HCT116 (cell line): ENCODE measurements at regions not wholly inside any gene's neighbourhood (a gene's known extent, or its start where the extent isn't known, plus 50 kb on each side); places are given as distances from the start of the nearest gene placed in this dataset.

ENCODE experiments used
- ATAC-seq: fragments of 200-7000 bp; cut with Tn5 transposase; 2 replicates; pipeline ENCODE4 v1.9.1; 2020; ENCODE audit warnings: mild to moderate bottlenecking, moderate library complexity
- BruUV-seq: library from RNA; stranded (reverse); fragments of 400-500 nt; replicated peaks from 2 replicates; lab custom pipeline; 2021; lab: Mats Ljungman, UMichigan
- CTCF ChIA-PET: fragments of 300-600 bp; sonication (Branson Sonifier 250); formaldehyde crosslinking; loops from one replicate; lab custom pipeline; 2021; ENCODE audit warnings: antibody characterized with exemption; lab: Charles Lee
- POLR2A ChIA-PET: fragments of 300-600, 350-600 bp; sonication (Branson Sonifier 250); formaldehyde crosslinking; loops from one replicate; lab custom pipeline; 2021; ENCODE audit warnings: antibody characterized with exemption; lab: Charles Lee
- RAD21 ChIA-PET, 2 experiments: fragments of 300-600 bp; sonication (Branson Sonifier 250); formaldehyde crosslinking; loops; one replicate each; lab custom pipeline; 2023; ENCODE audit warnings: low total read pairs in 2 of 2; ENCODE audit not compliant: uncharacterized antibody in 2 of 2, unreplicated experiment in 2 of 2, low non-redundant PET in 1 of 2; lab: Charles Lee
- DNase-seq: peaks from one replicate; pipeline ENCODE4 v3.0.0-alpha.2; 2010; ENCODE audit warnings: low read depth, low spot score
- H2AFZ ChIP-seq: fragments of 200-600 bp; shearing (Covaris generic), sonication (generic); 2 replicates; pipeline ENCODE4 v1.6.1; 2017; ENCODE audit warnings: low read depth, mixed run types, mixed read lengths, antibody characterized with exemption, low read length; ENCODE audit not compliant: poor library complexity, severe bottlenecking
- H3K27ac ChIP-seq: 2 replicates; pipeline ENCODE4 v1.5.1; 2012; ENCODE audit warnings: low read depth, low read length
- H3K27me3 ChIP-seq: fragments of 200-600 bp; sonication (generic); 2 replicates; pipeline ENCODE4 v1.6.1; 2016; ENCODE audit warnings: mixed run types, low read length, mixed read lengths; ENCODE audit not compliant: insufficient read depth
- H3K36me3 ChIP-seq, 2 experiments: fragments of 200-500 bp in 1 of 2; fragments of 200-600 bp in 1 of 2; sonication (Bioruptor generic) in 1 of 2; sonication (generic) in 1 of 2; 2 replicates each; pipeline versions ENCODE4 v1.5.1 to v1.6.1; 2014 to 2016; ENCODE audit warnings: low read length in 2 of 2, inconsistent platforms in 1 of 2, mixed read lengths in 1 of 2, mixed run types in 1 of 2; ENCODE audit not compliant: insufficient read depth in 2 of 2, control insufficient read depth in 1 of 2
- H3K4me1 ChIP-seq, 2 experiments: fragments of 200-600 bp in 1 of 2; sonication (generic) in 1 of 2; 2 replicates each; pipeline versions ENCODE4 v1.5.1 to v1.6.1; 2012 to 2017; ENCODE audit warnings: low read length in 2 of 2, inconsistent platforms in 1 of 2, mild to moderate bottlenecking in 1 of 2, mixed read lengths in 1 of 2, mixed run types in 1 of 2, moderate library complexity in 1 of 2; ENCODE audit not compliant: insufficient read depth in 2 of 2, control insufficient read depth in 1 of 2
- H3K4me2 ChIP-seq: fragments of 200-600 bp; sonication (generic); 2 replicates; pipeline ENCODE4 v1.6.1; 2017; ENCODE audit warnings: mixed run types, low read length, mixed read lengths
- H3K4me3 ChIP-seq, 2 experiments: fragments of 200-600 bp in 1 of 2; sonication (generic) in 1 of 2; replicated peaks in 1 of 2; 2 replicates each; pipeline ENCODE4 v1.5.1; 2011 to 2016; ENCODE audit warnings: low read length in 2 of 2, control low read depth in 1 of 2, low read depth in 1 of 2, mild to moderate bottlenecking in 1 of 2, mixed read lengths in 1 of 2, mixed run types in 1 of 2
- H3K79me2 ChIP-seq: fragments of 200-600 bp; sonication (generic); 2 replicates; pipeline ENCODE4 v1.6.1; 2017; ENCODE audit warnings: mild to moderate bottlenecking, mixed run types, low read length, moderate library complexity, mixed read lengths; ENCODE audit not compliant: insufficient read depth
- H3K9ac ChIP-seq: fragments of 200-600 bp; sonication (generic); 2 replicates; pipeline ENCODE4 v1.6.1; 2016; ENCODE audit warnings: low read length, mixed read lengths
- H3K9me2 ChIP-seq: fragments of 200-600 bp; sonication (generic), shearing (Covaris generic); 2 replicates; pipeline ENCODE4 v1.6.1; 2017; ENCODE audit warnings: mixed run types, mild to moderate bottlenecking, moderate library complexity; ENCODE audit not compliant: insufficient read depth
- H3K9me3 ChIP-seq, 2 experiments: fragments of 200-500 bp in 1 of 2; fragments of 200-600 bp in 1 of 2; sonication (Bioruptor generic) in 1 of 2; sonication (generic) in 1 of 2; 2 replicates each; pipeline ENCODE4 v1.6.1; 2014 to 2017; ENCODE audit warnings: low read length in 2 of 2, mixed read lengths in 2 of 2, inconsistent platforms in 1 of 2, low read depth in 1 of 2, mild to moderate bottlenecking in 1 of 2, mixed run types in 1 of 2, moderate library complexity in 1 of 2; ENCODE audit not compliant: control insufficient read depth in 1 of 2, insufficient read depth in 1 of 2
- H4K20me1 ChIP-seq: fragments of 200-600 bp; sonication (generic), shearing (Covaris generic); 2 replicates; pipeline ENCODE4 v1.6.1; 2017; ENCODE audit warnings: mixed run types, mild to moderate bottlenecking, moderate library complexity; ENCODE audit not compliant: insufficient read depth
- EGR1 ChIP-seq: IDR thresholded peaks from 2 replicates; pipeline ENCODE4 v1.6.1; 2012; ENCODE audit warnings: low read depth
- ELF1 ChIP-seq: IDR thresholded peaks from 2 replicates; pipeline ENCODE4 v1.6.1; 2012; ENCODE audit warnings: low read depth, borderline replicate concordance
- EZH2phosphoT487 ChIP-seq: fragments of 200-600 bp; IDR thresholded peaks from 2 replicates; pipeline ENCODE4 v1.6.1; 2018; ENCODE audit warnings: antibody characterized with exemption, borderline replicate concordance
- JUND ChIP-seq: IDR thresholded peaks from 2 replicates; pipeline ENCODE4 v1.6.1; 2012
- POLR2AphosphoS5 ChIP-seq: IDR thresholded peaks from 2 replicates; pipeline ENCODE4 v1.6.1; 2011; ENCODE audit warnings: mild to moderate bottlenecking, low read depth, low read length, moderate library complexity
- RAD21 ChIP-seq: IDR thresholded peaks from 2 replicates; pipeline ENCODE4 v1.6.1; 2012; ENCODE audit warnings: low read depth, mild to moderate bottlenecking
- SIN3A ChIP-seq: IDR thresholded peaks from 2 replicates; pipeline ENCODE4 v1.6.1; 2012; ENCODE audit warnings: low read depth
- SP1 ChIP-seq: IDR thresholded peaks from 2 replicates; pipeline ENCODE4 v1.6.1; 2012; ENCODE audit warnings: low read depth
- TCF7L2 ChIP-seq: IDR thresholded peaks from 2 replicates; pipeline ENCODE4 v1.7.0; 2011; ENCODE audit warnings: borderline replicate concordance, inconsistent platforms; ENCODE audit not compliant: insufficient read depth, insufficient read length; ENCODE audit errors: extremely low read depth
- YY1 ChIP-seq: IDR thresholded peaks from 2 replicates; pipeline ENCODE4 v1.6.1; 2011; ENCODE audit warnings: low read length, low read depth, moderate library complexity, mild to moderate bottlenecking; ENCODE audit not compliant: insufficient replicate concordance; ENCODE audit errors: extremely low read depth
- ZFX ChIP-seq: fragments of 450-650 bp; IDR thresholded peaks from 2 replicates; pipeline ENCODE4 v1.6.1; 2017
- ZNF274 ChIP-seq: fragments of 200-500 bp; sonication (Bioruptor generic); IDR thresholded peaks from 2 replicates; pipeline ENCODE4 v1.6.1; 2014; ENCODE audit warnings: mild to moderate bottlenecking, low read depth, low read length, inconsistent platforms
- intact Hi-C: fragments of 100-400 bp; cut with micrococcal nuclease; formaldehyde crosslinking; loops from 2 replicates; pipeline ENCODE4 v1.10.0; 2022
- TF ChIP-seq, protein P1 (sequence below): IDR thresholded peaks from 2 replicates; pipeline ENCODE4 v1.6.1; 2012; ENCODE audit warnings: low read depth
- TF ChIP-seq, protein P2 (sequence below): IDR thresholded peaks from 2 replicates; pipeline ENCODE4 v1.6.1; 2012

DNA sequence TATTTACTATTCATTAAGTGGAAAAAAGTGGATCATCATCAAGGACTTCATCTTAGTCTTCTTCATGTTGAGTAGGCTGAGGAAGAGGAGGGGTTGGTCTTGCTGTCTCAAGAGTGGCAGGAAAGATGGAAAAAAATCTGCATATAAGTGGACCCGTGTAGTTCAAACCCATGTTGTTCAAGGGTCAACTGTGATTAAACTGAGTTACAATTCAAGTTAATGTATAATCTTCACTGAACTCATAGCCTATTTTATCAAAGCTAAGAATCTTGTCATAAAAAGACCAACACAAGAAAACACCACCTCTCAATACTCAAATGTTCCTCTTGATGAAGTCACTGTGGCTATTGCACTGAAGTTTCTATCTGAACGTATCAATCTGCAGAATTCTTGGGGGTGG, 260.2 kb downstream of the FNDC1 start:
- H4K20me1 ChIP-seq, result no peaks in the 10 kb centered on the region
- intact Hi-C loops, result no loop called here
- no peak overlapping the region for H3K27ac ChIP-seq
- ChIA-PET POLR2A (no interaction called here), RAD21 (no interaction called here), CTCF (no interaction called here)
- no peaks in the 10 kb centered on the region for H3K36me3 ChIP-seq
- ATAC-seq, result no peak
- no peaks in the 10 kb centered on the region for H3K79me2 ChIP-seq
- H3K4me3 ChIP-seq, result no peak overlapping the region
- H3K4me2 ChIP-seq, result no peak overlapping the region
- peaks cover 28% of the 10 kb centered on the region for H3K27me3 ChIP-seq
- H3K9ac ChIP-seq, result no peak overlapping the region
- no peak for DNase-seq
- no peak overlapping the region for H2AFZ ChIP-seq
- peaks cover 8 to 9% of the 10 kb centered on the region in 2 experiments; a peak in 2 of 4 replicates for H3K9me3 ChIP-seq
- H3K9me2 ChIP-seq, result no peaks in the 10 kb centered on the region
- no peaks in the 10 kb centered on the region for H3K4me1 ChIP-seq
- BruUV-seq, result no TSS peak
- TF ChIP-seq, protein P1, sequence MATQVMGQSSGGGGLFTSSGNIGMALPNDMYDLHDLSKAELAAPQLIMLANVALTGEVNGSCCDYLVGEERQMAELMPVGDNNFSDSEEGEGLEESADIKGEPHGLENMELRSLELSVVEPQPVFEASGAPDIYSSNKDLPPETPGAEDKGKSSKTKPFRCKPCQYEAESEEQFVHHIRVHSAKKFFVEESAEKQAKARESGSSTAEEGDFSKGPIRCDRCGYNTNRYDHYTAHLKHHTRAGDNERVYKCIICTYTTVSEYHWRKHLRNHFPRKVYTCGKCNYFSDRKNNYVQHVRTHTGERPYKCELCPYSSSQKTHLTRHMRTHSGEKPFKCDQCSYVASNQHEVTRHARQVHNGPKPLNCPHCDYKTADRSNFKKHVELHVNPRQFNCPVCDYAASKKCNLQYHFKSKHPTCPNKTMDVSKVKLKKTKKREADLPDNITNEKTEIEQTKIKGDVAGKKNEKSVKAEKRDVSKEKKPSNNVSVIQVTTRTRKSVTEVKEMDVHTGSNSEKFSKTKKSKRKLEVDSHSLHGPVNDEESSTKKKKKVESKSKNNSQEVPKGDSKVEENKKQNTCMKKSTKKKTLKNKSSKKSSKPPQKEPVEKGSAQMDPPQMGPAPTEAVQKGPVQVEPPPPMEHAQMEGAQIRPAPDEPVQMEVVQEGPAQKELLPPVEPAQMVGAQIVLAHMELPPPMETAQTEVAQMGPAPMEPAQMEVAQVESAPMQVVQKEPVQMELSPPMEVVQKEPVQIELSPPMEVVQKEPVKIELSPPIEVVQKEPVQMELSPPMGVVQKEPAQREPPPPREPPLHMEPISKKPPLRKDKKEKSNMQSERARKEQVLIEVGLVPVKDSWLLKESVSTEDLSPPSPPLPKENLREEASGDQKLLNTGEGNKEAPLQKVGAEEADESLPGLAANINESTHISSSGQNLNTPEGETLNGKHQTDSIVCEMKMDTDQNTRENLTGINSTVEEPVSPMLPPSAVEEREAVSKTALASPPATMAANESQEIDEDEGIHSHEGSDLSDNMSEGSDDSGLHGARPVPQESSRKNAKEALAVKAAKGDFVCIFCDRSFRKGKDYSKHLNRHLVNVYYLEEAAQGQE, result no peak
- TF ChIP-seq ELF1 (no peak), SIN3A (no peak), YY1 (no peak), POLR2AphosphoS5 (no peak), ZNF274 (no peak), TCF7L2 (no peak), EZH2phosphoT487 (no peak), EGR1 (no peak), ZFX (no peak), SP1 (no peak), JUND (no peak), RAD21 (no peak)
- TF ChIP-seq, protein P2, sequence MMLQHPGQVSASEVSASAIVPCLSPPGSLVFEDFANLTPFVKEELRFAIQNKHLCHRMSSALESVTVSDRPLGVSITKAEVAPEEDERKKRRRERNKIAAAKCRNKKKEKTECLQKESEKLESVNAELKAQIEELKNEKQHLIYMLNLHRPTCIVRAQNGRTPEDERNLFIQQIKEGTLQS, result no peak
